Cardiac muscle cell (in vitro differentiated cells and primary cell): ENCODE measurements at regions not wholly inside any gene's neighbourhood (a gene's known extent, or its start where the extent isn't known, plus 50 kb on each side); places are given as distances from the start of the nearest gene placed in this dataset.

Experiments used
- DNase-seq, 2 donors: peaks; one replicate each; pipeline versions ENCODE4 v3.0.0 to v3.0.0-alpha.2; 2010 to 2017; ENCODE audit warnings: low read depth in 1 of 2, low spot score in 1 of 2
- H3K27ac ChIP-seq: fragments of 200-600 bp; sonication (generic); 2 replicates; pipeline ENCODE4 v1.5.1; 2016
- H3K27me3 ChIP-seq: fragments of 200-600 bp; sonication (generic); 2 replicates; pipeline ENCODE4 v1.6.0; 2016; ENCODE audit warnings: control low read depth
- H3K36me3 ChIP-seq: fragments of 200-600 bp; sonication (generic); 2 replicates; pipeline ENCODE4 v1.5.1; 2016; ENCODE audit warnings: control low read depth
- H3K4me1 ChIP-seq: fragments of 200-600 bp; sonication (generic); 2 replicates; pipeline ENCODE4 v1.8.1; 2017; ENCODE audit warnings: low read depth, mild to moderate bottlenecking, mixed run types
- H3K4me3 ChIP-seq: fragments of 200-600 bp; sonication (generic); 2 replicates; pipeline ENCODE4 v1.5.1; 2016; ENCODE audit warnings: mild to moderate bottlenecking
- H3K9me3 ChIP-seq: fragments of 200-600 bp; sonication (generic); 2 replicates; pipeline ENCODE4 v1.5.1; 2017; ENCODE audit warnings: low read depth, mild to moderate bottlenecking, control low read depth
- CTCF ChIP-seq: IDR thresholded peaks from 2 replicates; pipeline ENCODE4 v1.5.1; 2012; ENCODE audit warnings: low read depth, mild to moderate bottlenecking, low read length

GRCh38 chr10:83934062-83934461 is 205.2 kb upstream of the GHITM start:
- DNase-seq = no peak
- no peak for TF ChIP-seq CTCF
- Histone ChIP-seq H3K27ac (no peak overlapping the region), H3K27me3 (no peaks in the 10 kb centered on the region), H3K36me3 (no peaks in the 10 kb centered on the region), H3K4me1 (no peaks in the 10 kb centered on the region), H3K4me3 (no peak overlapping the region), H3K9me3 (no peaks in the 10 kb centered on the region)

- no peaks in the 10 kb centered on the region for H3K9me3 ChIP-seq
- H3K27ac ChIP-seq = no peak overlapping the region
- H3K4me3 ChIP-seq = no peak overlapping the region
- no peak for DNase-seq
- no peak for TF ChIP-seq CTCF
- H3K27me3 ChIP-seq = no peaks in the 10 kb centered on the region
- H3K36me3 ChIP-seq = no peaks in the 10 kb centered on the region
- no peaks in the 10 kb centered on the region for H3K4me1 ChIP-seq
Measured at GRCh38 chr10:83934641-83935338, 204.5 kb upstream of the GHITM start.

GRCh38 chr10:83935339-83935736 is 204.0 kb upstream of the GHITM start:
- no peak for TF ChIP-seq CTCF
- no peaks in the 10 kb centered on the region for H3K9me3 ChIP-seq
- DNase-seq = no peak

GRCh38 chr10:83935911-83936310 is 203.4 kb upstream of the GHITM start:
- no peak for DNase-seq
- Histone ChIP-seq H3K27ac (no peak overlapping the region), H3K4me1 (no peaks in the 10 kb centered on the region), H3K9me3 (no peaks in the 10 kb centered on the region), H3K36me3 (no peaks in the 10 kb centered on the region), H3K27me3 (no peaks in the 10 kb centered on the region), H3K4me3 (no peak overlapping the region)
- TF ChIP-seq CTCF = no peak

More at GRCh38 chr10:83935339-83935736, 204.0 kb upstream of the GHITM start:
- H3K36me3 ChIP-seq = no peaks in the 10 kb centered on the region
- H3K27me3 ChIP-seq = no peaks in the 10 kb centered on the region
- H3K27ac ChIP-seq = no peak overlapping the region
- no peaks in the 10 kb centered on the region for H3K4me1 ChIP-seq
- H3K4me3 ChIP-seq = no peak overlapping the region

GRCh38 chr10:83937161-83937560 is 202.1 kb upstream of the GHITM start:
- H3K36me3 ChIP-seq = no peaks in the 10 kb centered on the region
- H3K27me3 ChIP-seq = no peaks in the 10 kb centered on the region
- H3K4me1 ChIP-seq = no peaks in the 10 kb centered on the region
- DNase-seq = no peak
- TF ChIP-seq CTCF = no peak
- H3K27ac ChIP-seq = no peak overlapping the region
- no peaks in the 10 kb centered on the region for H3K9me3 ChIP-seq
- no peak overlapping the region for H3K4me3 ChIP-seq

- no peak for DNase-seq
- no peaks in the 10 kb centered on the region for H3K27me3 ChIP-seq
- H3K4me1 ChIP-seq = no peaks in the 10 kb centered on the region
- H3K27ac ChIP-seq = no peak overlapping the region
- H3K9me3 ChIP-seq = no peaks in the 10 kb centered on the region
- no peak for TF ChIP-seq CTCF
- H3K4me3 ChIP-seq = no peak overlapping the region
- H3K36me3 ChIP-seq = no peaks in the 10 kb centered on the region
Measured at GRCh38 chr10:83937826-83938225, 201.5 kb upstream of the GHITM start.
